GM21360 (cell line): ENCODE measurements at regions not wholly inside any gene's neighbourhood (a gene's known extent, or its start where the extent isn't known, plus 50 kb on each side); places are given as distances from the start of the nearest gene placed in this dataset.
"Not testable (repeated sequence)": the region's sequence is repeated elsewhere in the genome, so short reads cannot be mapped to it uniquely, and the experiment has no call there.

Experiments used
- ATAC-seq: cut with Tn5 transposase; IDR thresholded peaks from one replicate; pipeline ENCODE4 v1.9.1; 2021; ENCODE audit warnings: mild to moderate bottlenecking, moderate library complexity; ENCODE audit not compliant: unreplicated experiment

DNA sequence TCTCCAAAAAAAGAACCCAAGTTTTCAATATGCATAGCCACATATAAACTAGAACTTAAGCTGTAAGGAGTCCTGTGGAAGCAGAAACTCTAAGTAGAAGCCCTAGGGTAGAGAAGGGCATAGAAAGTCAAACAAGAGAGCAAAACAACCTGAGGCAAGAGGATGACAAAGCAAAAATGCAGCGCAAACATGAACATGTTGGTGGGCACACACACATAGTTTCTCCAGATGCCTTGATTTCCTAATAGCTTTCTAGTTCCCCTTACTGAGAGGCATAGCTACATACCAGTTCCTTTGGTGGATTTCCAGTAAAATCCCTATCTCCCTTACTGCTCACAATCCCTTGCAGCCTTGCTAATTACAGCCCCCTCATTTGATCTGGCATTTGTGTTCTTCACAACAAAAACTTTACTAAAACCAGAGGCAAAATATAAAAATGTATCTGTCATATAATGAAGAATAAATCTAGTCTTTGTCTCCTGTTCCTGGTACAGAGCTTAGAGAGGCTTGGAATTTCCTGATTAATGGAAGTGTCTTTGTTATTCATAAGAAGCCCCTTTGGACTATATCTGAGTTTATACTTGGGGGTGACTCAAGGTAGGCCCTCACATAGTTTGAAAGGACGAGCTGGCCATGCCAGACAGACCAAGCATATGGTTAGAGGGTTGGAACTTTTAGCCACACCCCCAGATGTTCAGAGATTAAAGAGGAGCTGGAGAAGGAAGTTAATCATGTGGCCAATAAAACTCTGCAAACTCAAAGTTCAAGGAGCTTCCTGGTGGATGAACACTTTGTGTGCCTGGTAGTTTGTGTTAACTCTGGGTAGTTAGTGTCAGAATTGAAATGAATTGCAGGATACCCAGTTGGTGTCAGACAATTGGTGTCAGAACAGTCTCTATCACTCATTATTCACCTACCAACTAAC is 52.7 kb upstream of the ZCCHC13 start:
- ATAC-seq: no peak

DNA sequence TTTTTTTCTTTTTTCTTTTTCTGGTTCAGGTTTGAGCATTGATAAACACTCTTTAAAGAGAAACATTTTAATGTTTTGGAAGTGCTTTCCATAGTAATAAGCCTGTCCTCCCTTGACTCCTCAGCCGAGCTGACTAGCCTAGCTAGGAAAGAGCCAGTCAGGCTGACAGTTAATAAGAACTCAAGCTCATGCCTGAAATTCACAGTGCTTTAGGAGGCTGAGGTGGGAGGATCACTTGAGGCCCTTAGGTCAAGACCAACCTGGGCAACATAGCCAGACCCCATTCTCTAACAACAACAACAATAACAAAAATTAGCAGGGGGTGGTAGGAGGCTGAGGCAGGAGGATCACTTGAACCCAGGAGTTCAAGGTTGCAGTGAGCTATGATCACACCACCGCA is 53.4 kb upstream of the ZCCHC13 start:
- no peak for ATAC-seq

DNA sequence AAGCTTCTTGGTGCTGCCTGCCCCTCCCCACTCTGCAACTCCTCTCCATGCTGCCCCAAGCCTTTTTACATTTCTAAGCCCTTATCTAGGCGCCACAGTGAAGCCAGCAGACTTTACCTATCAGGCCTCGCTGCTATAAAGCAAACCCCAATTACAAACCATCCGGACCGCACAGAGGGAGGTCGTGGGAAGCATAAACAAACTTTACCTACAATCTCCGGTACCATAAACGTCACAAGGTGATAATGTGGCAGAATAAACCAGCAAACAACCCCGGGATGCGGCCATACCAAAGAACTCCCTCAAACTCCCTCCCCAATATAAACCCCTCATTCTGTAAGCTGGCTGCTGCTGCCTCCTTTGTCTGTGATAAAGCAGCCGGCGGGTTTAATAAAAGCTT is 54.0 kb upstream of the ZCCHC13 start:
- ATAC-seq: no peak

DNA sequence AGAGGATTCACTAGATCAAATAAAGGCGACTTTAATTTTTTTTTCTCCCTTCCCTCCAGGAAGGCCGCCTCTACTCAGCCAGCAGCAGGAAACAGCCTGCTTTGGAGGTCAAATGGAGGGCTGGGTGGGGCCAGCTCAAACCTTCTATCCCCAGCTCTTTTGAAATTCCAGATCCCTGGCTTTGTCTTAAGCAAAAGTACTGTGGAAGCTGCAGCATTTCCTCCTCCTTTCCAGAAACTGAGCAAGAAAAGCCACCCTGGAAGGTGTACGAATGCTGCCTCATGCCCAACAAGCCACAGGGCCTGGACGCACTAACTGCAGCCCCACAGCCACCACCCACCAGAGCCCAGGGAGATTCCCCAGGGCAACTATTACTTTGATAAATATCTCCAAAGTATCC is 55.1 kb upstream of the ZCCHC13 start:
- ATAC-seq: no peak

DNA sequence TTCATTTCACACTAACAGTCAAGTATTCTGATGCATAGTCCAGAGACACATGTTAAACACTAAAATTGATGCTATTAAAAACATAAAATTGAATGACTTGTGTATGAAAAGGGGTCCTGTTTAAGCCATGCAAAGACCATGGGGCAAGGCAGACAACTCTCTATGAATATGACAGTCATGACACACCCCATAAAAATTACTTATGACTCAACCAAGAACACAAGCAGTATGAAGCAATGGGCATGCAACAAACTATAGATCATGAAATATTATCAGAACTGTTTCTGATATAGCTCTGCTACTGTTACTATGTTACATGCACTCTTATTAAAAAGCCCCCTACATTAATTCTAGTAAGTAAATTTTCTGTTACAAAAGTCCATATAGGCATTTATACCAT is 57.5 kb upstream of the ZCCHC13 start:
- ATAC-seq: no peak

DNA sequence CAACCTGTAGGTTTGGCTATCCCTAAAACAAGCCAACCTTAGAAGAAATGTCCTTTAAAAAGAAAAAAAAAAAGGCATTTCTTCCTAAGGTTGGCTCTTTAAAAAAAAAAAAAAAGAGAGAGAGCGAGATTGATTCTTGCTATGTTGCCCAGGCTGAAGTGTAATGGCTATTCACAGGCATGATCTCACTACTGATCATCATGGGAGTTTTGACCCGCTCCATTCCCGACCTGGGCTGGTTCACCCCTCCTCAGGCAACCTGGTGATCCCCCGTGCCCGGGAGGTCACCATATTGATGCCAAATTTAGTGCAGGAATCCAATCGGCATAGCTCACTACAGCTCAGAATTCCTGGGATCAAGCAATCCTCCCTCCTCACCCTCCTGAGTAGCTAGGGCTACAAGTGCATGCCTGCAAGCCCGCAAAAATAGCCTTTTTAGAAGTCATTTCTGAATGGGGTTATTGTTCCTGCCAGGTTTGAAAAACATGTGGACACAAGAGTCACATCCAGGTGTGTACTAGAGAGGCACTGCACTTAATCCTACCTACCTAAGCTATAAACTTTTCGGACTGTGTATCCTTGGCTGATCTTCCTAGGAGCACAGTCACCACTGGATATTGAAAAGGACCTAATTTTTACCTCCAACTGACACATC is 61.4 kb upstream of the ZCCHC13 start:
- no peak for ATAC-seq

DNA sequence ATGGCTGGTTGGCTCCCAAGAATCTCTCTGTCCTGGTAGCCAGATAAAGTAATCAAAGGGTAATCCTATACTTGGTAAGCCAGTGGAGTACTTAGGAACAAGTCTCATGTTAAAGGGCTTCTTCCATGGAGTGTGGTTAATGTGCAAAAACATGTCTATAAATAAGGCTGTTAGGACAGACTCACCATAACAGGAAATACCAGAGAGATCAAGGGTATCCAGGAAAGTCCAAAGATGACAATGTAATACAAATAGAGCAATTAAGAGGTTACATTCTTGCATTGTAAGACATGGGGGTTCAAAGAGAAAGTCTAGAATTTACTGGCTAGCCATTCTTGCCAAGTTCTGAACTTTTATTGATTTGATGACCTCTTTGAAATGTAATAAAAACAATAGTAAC is 61.9 kb upstream of the ZCCHC13 start:
- ATAC-seq: no peak

DNA sequence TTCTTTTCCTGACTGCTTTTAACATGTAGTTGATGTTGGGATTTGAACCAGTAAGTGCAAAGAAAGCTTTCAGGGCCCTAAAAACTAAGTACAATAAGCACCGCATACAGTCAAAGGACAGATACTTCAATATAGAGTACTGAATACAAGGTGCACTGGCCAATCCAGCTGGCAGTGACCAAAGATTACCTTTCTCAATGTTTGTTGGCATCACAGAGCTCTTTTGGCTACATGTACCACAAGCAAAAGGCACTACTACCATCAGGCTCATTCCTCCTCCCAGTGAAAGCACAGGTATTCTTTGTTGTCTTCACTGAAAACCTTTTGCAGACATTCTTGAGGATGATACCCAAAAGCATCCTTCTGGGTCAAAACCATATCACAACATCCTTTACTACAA is 65.2 kb upstream of the ZCCHC13 start:
- no peak for ATAC-seq

DNA sequence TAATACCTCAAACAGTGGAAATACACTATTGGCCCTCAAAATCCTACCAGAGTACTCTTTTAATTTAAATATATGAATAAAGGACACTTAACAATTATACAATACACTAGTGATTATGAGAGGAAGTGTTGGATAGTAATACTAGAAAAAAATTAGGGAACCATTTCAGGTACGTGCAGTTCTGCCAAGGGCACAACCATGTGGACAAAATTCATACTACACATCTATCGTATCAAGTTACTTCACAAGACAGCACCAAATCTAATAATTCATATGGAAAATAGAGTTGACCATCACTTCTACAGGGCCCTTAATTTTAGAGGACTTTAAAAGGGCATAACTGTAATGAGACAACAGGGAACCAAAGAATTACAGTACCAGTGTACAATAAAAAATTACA is 69.2 kb upstream of the ZCCHC13 start:
- ATAC-seq: no peak

DNA sequence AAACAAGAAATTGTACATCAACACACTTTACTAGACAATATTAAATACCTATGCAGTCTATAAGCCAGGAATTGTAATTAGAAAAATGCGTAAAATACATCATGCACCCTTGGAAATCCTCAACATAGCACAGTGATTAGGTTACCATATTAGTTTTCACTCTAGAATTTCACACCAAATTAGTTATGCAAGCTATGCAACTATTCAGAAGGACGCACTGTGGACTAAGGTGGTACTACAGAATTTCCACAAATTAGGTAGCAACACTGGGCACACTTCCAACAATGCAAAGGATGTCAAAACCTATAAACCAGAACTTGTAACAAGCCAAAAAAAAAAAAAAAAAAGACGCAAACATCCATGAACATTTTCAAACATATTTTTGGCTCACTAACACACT is 71.1 kb upstream of the ZCCHC13 start:
- ATAC-seq: peak; percentile 62

DNA sequence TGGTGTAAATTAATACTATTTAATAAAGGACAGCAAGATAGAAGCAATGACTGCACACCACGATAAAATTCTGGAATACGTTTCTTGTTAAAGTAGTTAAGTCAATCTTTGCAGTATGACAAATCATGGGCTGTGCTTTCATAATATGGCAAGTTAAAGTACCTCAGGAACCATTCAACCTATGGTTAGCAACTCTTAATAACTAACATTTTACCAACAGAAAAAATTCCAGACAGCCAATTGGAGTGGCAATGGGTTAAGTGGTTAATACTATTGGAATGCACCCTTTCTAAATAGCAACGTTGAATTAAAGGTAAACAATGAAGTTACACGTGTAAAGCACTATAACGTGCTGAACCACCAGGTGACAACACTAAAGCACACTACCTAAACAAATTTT is 72.4 kb upstream of the ZCCHC13 start:
- ATAC-seq: no peak

DNA sequence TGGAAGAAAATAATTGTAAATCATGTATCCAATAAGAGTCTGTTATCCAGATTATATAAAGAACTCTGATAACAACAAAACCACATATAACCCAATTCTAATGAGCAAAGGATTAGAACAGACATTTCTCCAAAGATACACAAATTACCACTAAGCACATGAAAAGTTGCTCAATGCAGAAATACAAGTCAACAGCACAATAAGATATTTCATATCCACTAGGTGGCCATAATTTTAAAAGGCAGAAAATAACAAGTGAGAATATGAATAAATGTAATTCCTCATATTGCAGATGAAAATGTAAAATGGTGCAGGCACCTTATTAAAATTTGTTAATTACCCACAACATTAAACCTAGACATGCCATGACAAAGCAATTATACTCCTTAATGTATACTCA is 73.9 kb upstream of the ZCCHC13 start:
- no peak for ATAC-seq

DNA sequence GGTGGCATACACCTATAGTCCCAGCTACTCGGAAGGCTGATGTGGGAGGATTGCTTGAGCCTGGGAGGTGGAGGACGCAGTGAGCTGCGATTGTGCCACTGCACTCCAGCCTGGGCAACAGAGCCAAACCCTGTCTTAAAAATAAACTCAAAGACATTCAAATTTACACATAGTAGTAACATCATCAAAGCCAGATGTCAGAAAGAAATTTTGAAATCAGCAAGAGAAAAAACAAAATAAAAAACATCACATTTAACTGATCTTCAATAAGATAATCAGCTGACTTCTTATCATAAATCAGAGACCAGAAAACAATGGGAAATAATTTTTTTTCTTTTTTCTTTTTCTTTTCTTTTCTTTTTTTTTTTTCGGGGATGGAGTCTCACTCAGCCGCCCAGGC is 78.9 kb upstream of the ZCCHC13 start:
- ATAC-seq: no peak

DNA sequence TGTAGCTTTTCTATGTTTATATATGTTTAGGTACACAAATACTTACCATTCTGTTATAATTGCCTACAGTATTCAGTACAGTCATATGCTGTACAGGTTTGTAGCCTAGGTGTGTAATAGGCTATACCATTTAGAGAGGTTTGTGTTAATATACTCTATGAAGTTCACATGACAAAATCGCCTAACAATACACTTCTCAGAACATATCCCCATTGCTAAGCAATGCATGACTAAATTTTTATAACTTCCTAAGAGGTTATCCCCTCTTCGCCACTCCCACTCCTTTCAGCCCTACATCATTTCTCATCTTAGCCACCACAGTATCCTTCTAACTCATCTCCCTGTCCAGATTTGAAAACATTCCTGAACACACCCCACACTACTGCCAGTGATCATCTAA is 83.7 kb upstream of the ZCCHC13 start:
- no peak for ATAC-seq

DNA sequence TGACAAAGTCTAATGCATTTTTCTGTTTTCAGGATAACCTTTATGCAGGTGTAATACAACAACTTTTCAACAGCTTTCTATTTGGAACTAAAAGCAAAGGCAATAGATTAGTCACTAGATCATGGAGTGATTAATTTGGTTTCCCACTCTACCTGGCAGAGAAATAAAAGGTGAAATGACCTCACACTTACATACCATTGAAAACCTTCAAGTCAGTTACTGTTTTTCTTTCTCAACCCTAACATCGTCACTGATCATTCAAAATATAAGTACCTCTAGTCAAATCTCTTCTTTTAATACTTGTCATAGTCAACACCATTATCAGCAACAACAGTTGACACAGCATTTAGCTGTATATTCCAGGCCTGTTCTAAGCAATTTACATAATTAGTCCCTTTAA is 85.1 kb upstream of the ZCCHC13 start:
- ATAC-seq: no peak

DNA sequence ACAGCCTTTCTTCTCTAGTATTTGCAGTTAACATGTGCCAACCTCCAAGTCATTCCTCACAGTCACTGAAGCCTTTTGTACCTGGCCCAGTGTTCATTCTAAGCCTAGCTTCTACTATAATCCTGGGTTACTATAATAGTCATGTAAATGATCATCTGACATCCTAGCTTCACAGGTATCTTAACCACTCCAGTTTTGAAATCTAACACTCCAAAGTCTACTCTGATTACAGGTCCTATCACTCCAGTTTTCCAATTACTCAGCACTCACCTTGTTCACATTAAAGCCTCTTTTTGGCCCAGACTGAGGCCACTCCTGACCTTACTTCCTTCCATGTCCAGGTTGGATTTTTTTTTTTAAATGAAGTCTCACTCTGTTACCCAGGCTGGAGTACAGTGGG is 87.6 kb upstream of the ZCCHC13 start:
- ATAC-seq: no peak

DNA sequence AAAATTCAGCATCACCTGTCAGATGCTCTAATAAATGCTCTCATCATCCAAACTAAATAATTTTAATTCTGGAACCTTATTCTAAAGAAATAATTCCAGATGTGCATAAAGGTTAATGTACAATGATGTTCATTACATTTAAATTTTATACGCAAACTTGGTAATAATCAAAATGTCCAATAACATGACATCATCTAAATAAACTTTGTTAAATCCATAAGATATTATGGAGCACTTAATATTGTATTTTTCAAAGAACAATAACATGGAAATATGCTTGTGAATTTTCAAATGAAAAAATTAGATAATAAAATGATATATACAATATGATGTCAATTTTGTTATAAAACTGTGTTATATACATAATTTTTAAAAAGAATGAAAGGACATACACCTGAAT is 92.1 kb upstream of the ZCCHC13 start:
- ATAC-seq: no peak

DNA sequence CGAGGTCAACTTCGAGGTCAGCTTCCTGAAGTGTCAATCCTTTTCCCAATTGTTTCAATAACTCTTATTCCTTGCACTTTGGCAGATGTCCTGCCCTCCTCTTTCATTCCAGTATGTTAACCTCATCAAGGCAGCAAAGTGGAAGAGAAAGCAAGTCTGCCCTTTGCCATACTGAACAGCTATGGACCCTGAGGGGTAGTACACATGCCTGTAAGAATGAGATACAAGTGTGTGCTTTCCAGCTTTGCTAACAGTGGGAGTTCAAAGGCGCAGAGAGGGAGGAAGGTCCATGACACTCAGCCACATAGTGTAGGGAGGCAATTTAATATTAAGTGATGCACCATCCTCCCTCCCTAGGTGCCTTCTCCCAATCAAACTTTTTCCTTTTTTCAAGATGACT is 96.4 kb upstream of the ZCCHC13 start:
- ATAC-seq: no peak

DNA sequence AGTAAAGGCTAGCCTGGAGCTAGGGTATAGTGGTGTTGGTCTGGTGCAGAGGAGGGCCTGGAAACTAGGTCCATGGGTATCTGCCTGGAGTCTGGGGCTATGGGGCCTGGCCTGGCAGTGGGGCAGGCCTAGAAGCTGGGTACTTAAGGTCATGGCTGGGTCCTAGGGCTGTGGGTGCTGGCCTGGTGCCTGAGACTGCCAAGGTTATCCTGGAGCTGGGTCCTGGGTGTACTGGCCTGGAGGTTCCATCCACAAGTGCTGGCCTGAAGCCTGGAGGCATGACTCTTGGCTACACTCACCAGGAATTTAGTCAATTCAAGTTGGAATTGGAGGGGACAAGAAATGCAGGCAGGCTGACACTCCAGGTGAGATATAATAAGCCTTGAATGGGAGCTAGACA is 108.4 kb upstream of the ZCCHC13 start:
- ATAC-seq: no peak

DNA sequence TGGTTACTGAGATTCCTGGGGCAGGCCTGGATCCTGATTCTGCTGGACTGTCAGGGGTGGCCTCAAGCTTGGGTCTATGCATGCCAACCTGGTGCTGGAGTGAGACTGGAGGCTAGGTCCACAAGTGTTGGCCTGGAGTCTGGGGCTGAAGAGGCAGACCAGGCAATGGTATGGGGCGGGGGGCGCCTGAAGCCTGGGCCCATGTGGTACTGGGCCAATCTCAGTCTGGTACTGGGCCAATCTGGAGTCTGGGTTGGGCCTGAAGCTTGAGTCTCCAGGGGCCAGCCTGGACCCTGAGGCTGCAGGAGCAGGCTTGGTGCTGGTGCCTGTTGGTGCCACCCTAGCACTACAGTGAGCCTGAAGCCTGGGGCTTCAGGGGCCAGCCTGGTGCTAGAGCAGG is 108.9 kb upstream of the ZCCHC13 start:
- ATAC-seq: no peak

DNA sequence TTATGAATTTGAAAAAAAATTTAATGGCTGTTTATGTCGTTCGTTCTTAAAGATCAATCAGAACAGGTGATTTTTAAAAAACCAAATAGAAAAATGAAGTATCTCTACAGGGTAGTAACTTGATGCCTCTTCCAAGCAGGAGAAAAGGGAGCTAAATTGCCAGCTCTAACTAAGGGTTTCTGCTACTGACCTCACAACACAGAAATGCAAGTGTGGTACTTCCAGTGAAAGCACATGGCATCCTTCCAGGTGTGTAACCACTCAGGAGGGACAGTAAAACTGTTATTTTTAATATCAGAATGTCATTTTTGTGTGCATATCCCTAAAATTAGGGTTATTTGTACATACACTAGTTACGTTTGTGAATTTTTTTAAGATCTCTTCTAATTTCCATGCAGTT is 116.8 kb upstream of the ZCCHC13 start:
- ATAC-seq: no peak

DNA sequence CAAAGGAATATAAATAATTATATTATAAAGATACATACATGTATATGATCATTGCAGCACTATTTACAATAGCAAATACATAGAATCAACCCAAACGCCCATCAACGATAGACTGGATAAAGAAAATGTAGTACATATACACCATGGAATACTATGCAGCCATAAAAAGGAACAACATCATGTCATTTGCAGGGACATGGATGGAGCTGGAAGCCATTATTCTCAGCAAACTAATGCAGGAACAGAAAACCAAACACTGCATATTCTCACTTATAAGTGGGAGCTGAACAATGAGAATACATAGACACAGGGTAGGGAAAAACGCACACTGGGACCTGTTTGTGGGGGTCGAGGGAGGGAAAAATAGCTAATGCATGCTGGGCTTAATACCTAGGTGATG is 120.9 kb upstream of the ZCCHC13 start:
- not testable (repeated sequence) for ATAC-seq

DNA sequence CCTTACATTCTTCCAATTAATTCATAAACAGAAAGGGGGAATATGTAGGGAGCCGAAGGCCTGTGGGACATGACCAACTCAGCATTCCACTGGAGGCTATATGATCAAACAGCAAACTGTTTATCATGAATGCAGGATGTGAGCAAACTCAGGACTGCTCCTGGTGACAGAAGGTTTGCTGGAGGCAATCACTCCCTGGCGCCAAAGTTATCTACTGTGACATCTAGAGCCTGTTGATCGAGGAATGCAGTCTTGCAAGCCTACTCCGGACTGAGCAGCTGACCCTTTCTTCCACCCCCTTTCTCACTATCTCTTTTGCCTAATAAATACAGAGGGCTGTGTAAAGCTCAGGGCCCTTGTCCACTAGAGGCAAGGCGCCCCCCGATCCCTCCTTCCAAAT is 122.0 kb upstream of the ZCCHC13 start:
- ATAC-seq: not testable (repeated sequence)
